HG02981 (cell line): ENCODE measurements at regions not wholly inside any gene's neighbourhood (a gene's known extent, or its start where the extent isn't known, plus 50 kb on each side); places are given as distances from the start of the nearest gene placed in this dataset.

Experiments used
- ATAC-seq: cut with Tn5 transposase; IDR thresholded peaks from one replicate; pipeline ENCODE4 v1.9.1; 2021; ENCODE audit warnings: mild to moderate bottlenecking, moderate library complexity; ENCODE audit not compliant: unreplicated experiment

GRCh38 chr10:83921984-83922860 is 217.1 kb upstream of the GHITM start:
- no peak for ATAC-seq

- ATAC-seq = no peak
Observed at GRCh38 chr10:83925133-83925532, 214.2 kb upstream of the GHITM start.

DNA sequence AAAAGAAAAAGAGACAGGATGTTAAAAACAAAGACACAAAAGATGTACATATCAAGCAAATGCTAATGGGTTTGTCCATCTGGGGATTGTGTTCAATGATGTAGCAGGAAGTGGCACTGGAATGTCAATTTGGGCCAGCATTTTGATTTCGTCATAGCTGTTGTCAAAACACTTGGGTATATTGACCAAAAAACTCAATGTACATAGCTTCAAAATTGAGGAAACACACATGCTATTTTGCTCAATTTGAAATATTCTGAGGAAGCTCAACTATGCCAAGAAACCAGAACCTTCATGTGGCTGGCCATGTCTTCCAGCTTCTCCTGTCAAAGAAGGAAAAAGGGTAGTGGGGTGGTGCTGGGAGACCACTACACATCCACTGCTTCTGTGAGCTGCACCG is 212.7 kb upstream of the GHITM start:
- no peak for ATAC-seq

DNA sequence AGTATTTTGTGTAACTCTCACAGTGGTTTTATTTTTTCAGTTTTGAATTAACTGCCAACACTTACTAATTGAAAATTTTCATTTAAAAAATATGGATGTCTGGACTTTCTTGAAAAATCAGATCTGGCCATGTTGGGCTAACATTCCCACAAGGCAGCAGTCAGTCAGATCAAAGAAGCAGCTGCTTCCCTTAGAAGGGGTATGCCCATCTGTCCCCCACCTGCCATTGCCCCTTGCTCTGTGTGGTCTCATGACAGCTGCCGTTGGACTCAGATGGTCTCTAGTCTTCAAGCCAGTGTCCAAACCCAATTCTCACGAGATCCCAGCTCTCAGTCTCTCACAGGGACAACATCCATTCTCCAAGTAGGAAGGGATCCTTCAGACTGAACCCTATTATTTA is 212.1 kb upstream of the GHITM start:
- no peak for ATAC-seq

DNA sequence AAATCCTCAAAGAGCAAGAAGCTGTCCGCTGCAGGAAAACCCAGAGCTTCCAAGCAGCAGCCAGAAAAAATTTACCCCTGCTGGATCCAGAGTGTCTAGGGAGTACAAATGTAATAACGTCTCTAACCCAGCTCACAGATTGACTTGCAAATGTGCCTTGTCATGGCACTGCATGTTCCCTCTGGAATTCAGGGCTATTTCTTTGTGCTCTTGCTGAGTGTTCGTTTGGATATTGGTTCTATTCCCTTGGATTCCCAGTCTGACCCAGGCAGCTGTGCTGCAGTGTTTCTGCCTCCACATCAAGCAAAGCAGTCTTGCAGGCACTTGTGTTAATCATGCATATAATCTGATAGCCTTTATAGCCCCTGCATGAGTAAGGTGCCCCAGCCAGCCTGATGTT is 209.9 kb upstream of the GHITM start:
- no peak for ATAC-seq

DNA sequence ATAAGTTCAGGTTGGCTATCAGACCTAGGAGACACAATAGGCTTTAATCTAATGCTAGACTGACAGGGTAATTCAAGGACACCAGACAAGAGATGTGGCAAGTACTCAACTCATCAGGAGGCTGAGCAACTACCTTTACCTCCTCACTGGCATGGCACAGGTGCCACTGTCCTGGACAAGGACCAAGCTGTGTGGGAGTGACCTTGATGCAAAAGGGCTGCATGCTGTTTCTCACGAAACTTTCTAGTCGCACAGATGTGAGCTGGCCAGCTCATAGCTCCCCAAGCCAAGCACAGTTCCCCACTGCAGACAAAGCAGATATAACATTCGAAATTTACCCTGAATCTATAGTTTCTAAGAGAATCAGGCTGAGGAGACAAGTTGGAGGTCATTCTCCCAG is 207.6 kb upstream of the GHITM start:
- ATAC-seq = no peak

GRCh38 chr10:83932245-83932644 is 207.1 kb upstream of the GHITM start:
- ATAC-seq = no peak

GRCh38 chr10:83934062-83934461 is 205.2 kb upstream of the GHITM start:
- ATAC-seq = no peak

- ATAC-seq = no peak
Observed at GRCh38 chr10:83934641-83935338, 204.5 kb upstream of the GHITM start.

- ATAC-seq = no peak
Observed at GRCh38 chr10:83935339-83935736, 204.0 kb upstream of the GHITM start.

GRCh38 chr10:83935911-83936310 is 203.4 kb upstream of the GHITM start:
- no peak for ATAC-seq

GRCh38 chr10:83937161-83937560 is 202.1 kb upstream of the GHITM start:
- ATAC-seq = no peak

- ATAC-seq = no peak
Observed at GRCh38 chr10:83937826-83938225, 201.5 kb upstream of the GHITM start.

DNA sequence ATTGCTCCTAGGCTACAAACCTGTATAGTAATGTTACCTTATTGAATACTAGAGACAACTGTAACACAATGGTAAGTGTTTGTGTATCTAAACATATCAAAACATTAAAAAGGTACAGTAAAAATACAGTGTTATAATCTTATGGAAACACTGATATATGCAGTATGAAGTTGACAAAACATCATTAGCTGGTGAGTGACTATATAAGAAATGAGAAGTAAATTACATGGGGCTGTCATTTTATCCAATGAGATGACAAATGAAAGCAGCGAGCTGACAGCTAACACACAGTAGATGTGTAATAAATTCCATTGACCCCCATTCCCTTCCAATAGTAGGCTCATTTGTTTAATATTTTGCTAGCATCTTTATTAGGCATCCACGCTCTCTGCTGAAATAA is 198.1 kb upstream of the GHITM start:
- no peak for ATAC-seq

DNA sequence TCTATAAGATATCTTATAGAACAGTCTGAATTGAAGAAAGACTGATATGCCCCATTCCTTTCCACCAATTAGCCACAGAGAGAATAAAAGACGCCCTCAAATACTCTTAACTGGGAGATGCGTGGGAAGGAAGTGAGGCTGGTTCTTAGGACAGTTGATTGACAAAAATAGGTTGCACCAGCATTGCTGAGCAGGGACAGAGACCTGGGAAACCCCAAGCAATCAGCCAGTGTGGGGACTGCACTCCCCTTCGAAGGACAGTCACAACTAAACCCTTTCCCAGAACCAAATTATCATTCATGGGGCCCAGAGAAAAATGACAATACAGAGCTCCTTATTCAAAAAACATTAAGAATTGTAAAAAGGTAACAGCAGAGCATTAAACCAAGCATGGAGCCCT is 196.9 kb upstream of the GHITM start:
- no peak for ATAC-seq

DNA sequence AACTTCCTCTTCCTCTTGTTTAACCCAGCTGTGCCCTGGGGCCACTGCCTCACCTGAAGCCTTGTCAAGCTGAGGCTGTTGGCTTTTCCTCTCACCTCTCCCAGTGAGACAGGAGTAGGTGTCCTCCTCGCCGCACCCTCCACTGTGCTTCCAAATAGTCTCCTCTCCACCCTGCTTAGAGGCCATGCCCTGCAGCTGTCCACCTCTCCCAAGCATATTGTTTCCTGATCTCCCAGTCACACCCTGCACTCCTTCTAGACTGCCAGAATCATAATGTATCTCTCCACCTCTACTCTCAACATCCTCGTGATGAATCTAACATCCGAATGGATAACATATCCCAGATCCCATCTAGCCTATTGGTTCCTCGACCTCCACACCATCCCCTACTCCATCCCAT is 196.3 kb upstream of the GHITM start:
- ATAC-seq = no peak

- ATAC-seq = no peak
Observed at GRCh38 chr10:83943920-83944319, 195.4 kb upstream of the GHITM start.

DNA sequence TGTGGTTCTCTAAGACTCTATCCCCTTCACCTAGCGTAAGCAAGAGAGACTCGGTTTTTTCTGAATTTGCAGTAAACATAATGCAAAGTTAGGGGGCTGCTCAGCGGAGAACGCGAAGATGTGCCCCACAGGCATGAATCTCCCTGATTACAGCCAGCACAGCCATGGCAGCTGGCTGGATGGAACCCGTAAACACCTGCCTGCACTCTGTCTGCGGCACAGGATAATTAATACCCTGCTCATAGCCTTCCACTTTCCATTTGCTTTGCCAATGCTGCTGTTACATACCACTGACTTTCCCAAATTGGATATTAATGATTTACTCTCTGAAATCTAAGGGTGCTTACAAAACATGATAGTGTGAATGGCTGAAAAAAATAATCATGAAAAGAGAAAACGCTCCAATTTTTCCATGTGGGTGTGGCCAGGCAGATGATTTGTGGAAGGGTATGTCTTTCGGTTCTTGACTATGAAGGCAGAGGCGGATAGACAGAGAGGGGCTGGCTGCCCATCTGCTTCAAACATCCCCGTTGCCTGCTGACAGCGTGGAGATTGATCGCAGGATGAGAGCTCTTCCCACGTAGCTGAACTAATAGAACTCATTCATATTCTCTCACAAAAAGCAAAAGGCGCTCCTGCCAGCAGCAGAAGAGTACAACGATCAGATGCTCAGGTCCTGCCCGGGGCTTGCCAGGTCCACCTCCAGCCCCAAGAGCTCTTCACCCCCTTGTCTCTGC is 193.2 kb upstream of the GHITM start:
- ATAC-seq = no peak

- no peak for ATAC-seq
Observed at GRCh38 chr10:83952314-83952713, 187.0 kb upstream of the GHITM start.

GRCh38 chr10:83953589-83953988 is 185.7 kb upstream of the GHITM start:
- no peak for ATAC-seq

DNA sequence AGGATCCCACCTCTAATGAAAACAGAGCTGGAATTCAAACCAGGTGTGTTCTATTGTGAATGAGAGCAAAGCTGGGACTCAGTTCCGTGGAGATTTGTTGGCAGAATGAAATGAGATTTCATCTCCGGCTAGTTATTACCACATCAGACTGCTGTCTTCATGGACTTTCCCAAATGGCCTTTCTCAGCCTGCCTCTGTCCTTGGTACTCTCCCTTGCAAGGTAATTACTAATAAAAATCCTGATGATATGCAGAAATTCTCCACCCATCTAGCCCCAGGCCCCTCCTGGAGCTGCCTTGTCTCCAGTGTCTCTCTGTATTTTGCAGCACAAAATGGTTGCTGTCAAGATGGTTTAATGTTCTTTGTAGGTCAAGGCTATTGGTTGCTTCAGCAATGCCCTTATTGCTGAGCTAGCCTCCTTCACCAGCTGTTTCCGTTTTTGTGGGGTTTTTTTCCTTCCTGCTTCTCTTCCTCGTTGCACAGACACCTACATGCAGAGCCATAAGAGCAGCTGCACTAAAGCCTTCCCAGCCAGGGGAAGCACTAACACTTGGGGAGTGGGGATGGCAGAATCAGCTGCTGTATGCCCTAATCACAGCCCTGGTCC is 185.0 kb upstream of the GHITM start:
- ATAC-seq = no peak
